ENCODE measurements at regions not wholly inside any gene's neighbourhood (a gene's known extent, or its start where the extent isn't known, plus 50 kb on each side); places are given as distances from the start of the nearest gene placed in this dataset.

DNA sequence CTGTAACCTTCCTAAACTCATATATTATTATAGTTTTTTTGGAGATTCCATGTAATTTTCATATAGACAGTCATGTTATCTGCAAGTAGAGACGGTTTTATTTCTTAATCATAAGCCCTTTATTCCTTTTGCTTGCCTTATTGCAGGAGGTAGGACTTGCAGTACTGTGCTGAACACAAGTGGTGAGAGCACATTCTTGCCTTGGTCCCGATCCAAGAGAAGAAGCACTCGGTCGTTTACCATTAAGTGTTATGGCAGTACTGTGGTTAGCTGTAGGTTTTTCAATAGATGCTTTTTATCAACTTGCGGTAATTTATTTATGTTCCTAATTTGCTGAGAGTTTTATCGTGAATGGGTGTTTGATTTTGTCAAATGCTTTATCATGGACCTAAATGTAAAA, 305.7 kb downstream of the DYSF start:
- TF ChIP-seq PAWR (CRISPR knock-in tag; IDR thresholded peaks at IDR 0.05; ENCODE audit: borderline replicate concordance) (no peak), ZNF331 (CRISPR knock-in tag; IDR thresholded peaks at IDR 0.05) (no peak)

All from HepG2 (cell line).